Neural progenitor cell (in vitro differentiated cells): ENCODE measurements at regions not wholly inside any gene's neighbourhood (a gene's known extent, or its start where the extent isn't known, plus 50 kb on each side); places are given as distances from the start of the nearest gene placed in this dataset.

Source experiments
- DNase-seq: peaks from one replicate; pipeline ENCODE4 v3.0.0-alpha.2; 2016; ENCODE audit warnings: low spot score
- H2AFZ ChIP-seq: fragments of 200-600 bp; sonication (generic); replicated peaks from 2 replicates; pipeline ENCODE4 v1.6.1; 2016; ENCODE audit warnings: antibody characterized with exemption
- H3F3A ChIP-seq: fragments of 200-600 bp; sonication (generic); 2 replicates; pipeline ENCODE4 v1.6.1; 2016; ENCODE audit warnings: antibody characterized with exemption, low read depth
- H3K27ac ChIP-seq: fragments of 200-600 bp; sonication (generic); 2 replicates; pipeline ENCODE4 v1.5.1; 2016; ENCODE audit warnings: mild to moderate bottlenecking
- H3K27me3 ChIP-seq: fragments of 200-600 bp; sonication (generic); 2 replicates; pipeline ENCODE4 v1.6.1; 2016; ENCODE audit warnings: mild to moderate bottlenecking, moderate library complexity
- H3K36me3 ChIP-seq: fragments of 200-600 bp; sonication (generic); 2 replicates; pipeline ENCODE4 v1.5.1; 2016
- H3K4me1 ChIP-seq: fragments of 200-600 bp; sonication (generic); 2 replicates; pipeline ENCODE4 v1.6.1; 2016; ENCODE audit warnings: mixed run types
- H3K4me2 ChIP-seq: fragments of 200-600 bp; sonication (generic); 2 replicates; pipeline ENCODE4 v1.6.1; 2016
- H3K4me3 ChIP-seq: fragments of 200-600 bp; sonication (generic); 2 replicates; pipeline ENCODE4 v1.5.1; 2016
- H3K79me2 ChIP-seq: fragments of 200-600 bp; sonication (generic); 2 replicates; pipeline ENCODE4 v1.6.1; 2016; ENCODE audit warnings: low read depth
- H3K9ac ChIP-seq: fragments of 200-600 bp; sonication (generic); 2 replicates; pipeline ENCODE4 v1.6.1; 2016
- H3K9me3 ChIP-seq: fragments of 200-600 bp; sonication (generic); 2 replicates; pipeline ENCODE4 v1.5.1; 2016; ENCODE audit warnings: low read depth
- H4K20me1 ChIP-seq: fragments of 200-600 bp; sonication (generic); 2 replicates; pipeline ENCODE4 v1.6.1; 2016; ENCODE audit warnings: low read depth
- H3K27ac Mint-ChIP-seq: 3 replicates; pipeline ENCODE4 v1.8.0; 2021; ENCODE audit warnings: mixed read lengths
- H3K27me3 Mint-ChIP-seq: 2 replicates; pipeline ENCODE4 v1.8.0; 2022; ENCODE audit warnings: low read depth, mild to moderate bottlenecking, inconsistent platforms, moderate library complexity, mixed read lengths; ENCODE audit not compliant: insufficient read depth
- H3K36me3 Mint-ChIP-seq: 3 replicates; pipeline ENCODE4 v1.8.0; 2021; ENCODE audit warnings: mixed read lengths
- H3K4me1 Mint-ChIP-seq: 3 replicates; pipeline ENCODE4 v1.8.0; 2021; ENCODE audit warnings: mixed read lengths
- H3K4me3 Mint-ChIP-seq: 3 replicates; pipeline ENCODE4 v1.8.0; 2021; ENCODE audit warnings: mild to moderate bottlenecking, moderate library complexity, mixed read lengths
- H3K9me3 Mint-ChIP-seq: 3 replicates; pipeline ENCODE4 v1.8.0; 2020; ENCODE audit warnings: mixed read lengths
- CTCF ChIP-seq: fragments of 200-600 bp; sonication (generic); IDR thresholded peaks from 2 replicates; pipeline ENCODE4 v1.5.1; 2017; ENCODE audit warnings: antibody characterized with exemption, mild to moderate bottlenecking
- EZH2 ChIP-seq: fragments of 200-600 bp; sonication (generic); IDR thresholded peaks from 2 replicates; pipeline ENCODE4 v1.6.1; 2017; ENCODE audit warnings: antibody characterized with exemption, mild to moderate bottlenecking, moderate library complexity
- EZH2phosphoT487 ChIP-seq: fragments of 200-600 bp; sonication (generic); IDR thresholded peaks from 2 replicates; pipeline ENCODE4 v1.6.1; 2017; ENCODE audit warnings: antibody characterized with exemption

GRCh38 chr5:60519372-60519771, 180.6 kb downstream of the DEPDC1B start:
- Mint-ChIP-seq H3K27me3 (no peaks in the 10 kb centered on the region), H3K4me1 (peaks cover 6% of the 10 kb centered on the region), H3K36me3 (no peaks in the 10 kb centered on the region), H3K27ac (no peak overlapping the region), H3K9me3 (no peaks in the 10 kb centered on the region), H3K4me3 (no peak overlapping the region)
- Histone ChIP-seq H2AFZ (no peak overlapping the region), H3K9ac (no peak overlapping the region), H3K4me2 (no peak overlapping the region), H3K79me2 (no peaks in the 10 kb centered on the region), H3F3A (no peaks in the 10 kb centered on the region), H3K27me3 (no peaks in the 10 kb centered on the region), H4K20me1 (no peaks in the 10 kb centered on the region), H3K4me3 (no peak overlapping the region), H3K4me1 (no peaks in the 10 kb centered on the region), H3K27ac (no peak overlapping the region), H3K36me3 (no peaks in the 10 kb centered on the region), H3K9me3 (no peaks in the 10 kb centered on the region)
- DNase-seq, result no peak
- no peak for TF ChIP-seq CTCF
- no peak for TF ChIP-seq EZH2phosphoT487
- no peak for TF ChIP-seq EZH2

GRCh38 chr5:60517850-60518249, 182.1 kb downstream of the DEPDC1B start:
- H3F3A ChIP-seq, result no peaks in the 10 kb centered on the region
- H3K79me2 ChIP-seq, result no peaks in the 10 kb centered on the region
- H3K9me3 Mint-ChIP-seq, result no peaks in the 10 kb centered on the region
- TF ChIP-seq EZH2, result no peak
- no peak for TF ChIP-seq EZH2phosphoT487
- TF ChIP-seq CTCF, result no peak
- no peak overlapping the region for H3K4me3 ChIP-seq
- H3K4me2 ChIP-seq, result no peak overlapping the region
- no peak overlapping the region for H3K9ac ChIP-seq
- H3K27me3 Mint-ChIP-seq, result no peaks in the 10 kb centered on the region
- no peak overlapping the region for H3K4me3 Mint-ChIP-seq
- no peaks in the 10 kb centered on the region for H3K9me3 ChIP-seq
- H3K36me3 ChIP-seq, result no peaks in the 10 kb centered on the region
- H3K27me3 ChIP-seq, result no peaks in the 10 kb centered on the region
- peaks cover 6% of the 10 kb centered on the region for H3K4me1 Mint-ChIP-seq
- no peaks in the 10 kb centered on the region for H4K20me1 ChIP-seq
- DNase-seq, result no peak
- H2AFZ ChIP-seq, result no peak overlapping the region
- no peaks in the 10 kb centered on the region for H3K36me3 Mint-ChIP-seq
- no peak overlapping the region for H3K27ac Mint-ChIP-seq
- no peaks in the 10 kb centered on the region for H3K4me1 ChIP-seq
- H3K27ac ChIP-seq, result no peak overlapping the region

GRCh38 chr5:60517094-60517694, 182.8 kb downstream of the DEPDC1B start:
- Mint-ChIP-seq H3K27ac (no peak overlapping the region), H3K36me3 (no peaks in the 10 kb centered on the region)

More at GRCh38 chr5:60517094-60517694, 182.8 kb downstream of the DEPDC1B start:
- Mint-ChIP-seq H3K27me3 (no peaks in the 10 kb centered on the region), H3K4me3 (no peak overlapping the region), H3K9me3 (no peaks in the 10 kb centered on the region), H3K4me1 (peaks cover 6% of the 10 kb centered on the region)
- no peak for DNase-seq
- Histone ChIP-seq H3K27ac (no peak overlapping the region), H3K27me3 (no peaks in the 10 kb centered on the region), H3K4me3 (no peak overlapping the region), H3K9me3 (no peaks in the 10 kb centered on the region), H3F3A (no peaks in the 10 kb centered on the region), H3K4me1 (no peaks in the 10 kb centered on the region), H3K36me3 (no peaks in the 10 kb centered on the region), H4K20me1 (no peaks in the 10 kb centered on the region), H3K4me2 (no peak overlapping the region), H3K79me2 (no peaks in the 10 kb centered on the region), H2AFZ (no peak overlapping the region), H3K9ac (no peak overlapping the region)
- TF ChIP-seq EZH2phosphoT487, result no peak
- TF ChIP-seq EZH2, result no peak
- TF ChIP-seq CTCF, result no peak
